Panc1 (cell line): ENCODE measurements at regions not wholly inside any gene's neighbourhood (a gene's known extent, or its start where the extent isn't known, plus 50 kb on each side); places are given as distances from the start of the nearest gene placed in this dataset.

Source experiments
- POLR2AphosphoS5 ChIP-seq: IDR thresholded peaks from 2 replicates; pipeline ENCODE4 v1.6.1; 2012; ENCODE audit warnings: mild to moderate bottlenecking, low read depth, low read length, moderate library complexity
- SIN3A ChIP-seq: IDR thresholded peaks from 2 replicates; pipeline ENCODE4 v1.6.1; 2012; ENCODE audit warnings: low read depth, mild to moderate bottlenecking, low read length, moderate library complexity, borderline replicate concordance; ENCODE audit not compliant: insufficient read depth
- TCF7L2 ChIP-seq: IDR thresholded peaks from 2 replicates; pipeline ENCODE4 v1.6.1; 2011; ENCODE audit warnings: mild to moderate bottlenecking, low read depth, low read length, inconsistent platforms
- TF ChIP-seq, protein P1 (sequence below): fragments of 450-650 bp; IDR thresholded peaks from 2 replicates; pipeline ENCODE4 v1.5.1; 2017; ENCODE audit warnings: mild to moderate bottlenecking
- TF ChIP-seq, protein P2 (sequence below), 2 experiments: IDR thresholded peaks; 2 replicates each; pipeline ENCODE4 v1.6.1; 2011 to 2012; ENCODE audit warnings: low read depth in 2 of 2, control low read depth in 1 of 2, low read length in 1 of 2, mild to moderate bottlenecking in 1 of 2, moderate library complexity in 1 of 2; ENCODE audit not compliant: insufficient read depth in 1 of 2

- TF ChIP-seq, protein P1, sequence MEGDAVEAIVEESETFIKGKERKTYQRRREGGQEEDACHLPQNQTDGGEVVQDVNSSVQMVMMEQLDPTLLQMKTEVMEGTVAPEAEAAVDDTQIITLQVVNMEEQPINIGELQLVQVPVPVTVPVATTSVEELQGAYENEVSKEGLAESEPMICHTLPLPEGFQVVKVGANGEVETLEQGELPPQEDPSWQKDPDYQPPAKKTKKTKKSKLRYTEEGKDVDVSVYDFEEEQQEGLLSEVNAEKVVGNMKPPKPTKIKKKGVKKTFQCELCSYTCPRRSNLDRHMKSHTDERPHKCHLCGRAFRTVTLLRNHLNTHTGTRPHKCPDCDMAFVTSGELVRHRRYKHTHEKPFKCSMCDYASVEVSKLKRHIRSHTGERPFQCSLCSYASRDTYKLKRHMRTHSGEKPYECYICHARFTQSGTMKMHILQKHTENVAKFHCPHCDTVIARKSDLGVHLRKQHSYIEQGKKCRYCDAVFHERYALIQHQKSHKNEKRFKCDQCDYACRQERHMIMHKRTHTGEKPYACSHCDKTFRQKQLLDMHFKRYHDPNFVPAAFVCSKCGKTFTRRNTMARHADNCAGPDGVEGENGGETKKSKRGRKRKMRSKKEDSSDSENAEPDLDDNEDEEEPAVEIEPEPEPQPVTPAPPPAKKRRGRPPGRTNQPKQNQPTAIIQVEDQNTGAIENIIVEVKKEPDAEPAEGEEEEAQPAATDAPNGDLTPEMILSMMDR, result no peak
- TF ChIP-seq, protein P2, sequence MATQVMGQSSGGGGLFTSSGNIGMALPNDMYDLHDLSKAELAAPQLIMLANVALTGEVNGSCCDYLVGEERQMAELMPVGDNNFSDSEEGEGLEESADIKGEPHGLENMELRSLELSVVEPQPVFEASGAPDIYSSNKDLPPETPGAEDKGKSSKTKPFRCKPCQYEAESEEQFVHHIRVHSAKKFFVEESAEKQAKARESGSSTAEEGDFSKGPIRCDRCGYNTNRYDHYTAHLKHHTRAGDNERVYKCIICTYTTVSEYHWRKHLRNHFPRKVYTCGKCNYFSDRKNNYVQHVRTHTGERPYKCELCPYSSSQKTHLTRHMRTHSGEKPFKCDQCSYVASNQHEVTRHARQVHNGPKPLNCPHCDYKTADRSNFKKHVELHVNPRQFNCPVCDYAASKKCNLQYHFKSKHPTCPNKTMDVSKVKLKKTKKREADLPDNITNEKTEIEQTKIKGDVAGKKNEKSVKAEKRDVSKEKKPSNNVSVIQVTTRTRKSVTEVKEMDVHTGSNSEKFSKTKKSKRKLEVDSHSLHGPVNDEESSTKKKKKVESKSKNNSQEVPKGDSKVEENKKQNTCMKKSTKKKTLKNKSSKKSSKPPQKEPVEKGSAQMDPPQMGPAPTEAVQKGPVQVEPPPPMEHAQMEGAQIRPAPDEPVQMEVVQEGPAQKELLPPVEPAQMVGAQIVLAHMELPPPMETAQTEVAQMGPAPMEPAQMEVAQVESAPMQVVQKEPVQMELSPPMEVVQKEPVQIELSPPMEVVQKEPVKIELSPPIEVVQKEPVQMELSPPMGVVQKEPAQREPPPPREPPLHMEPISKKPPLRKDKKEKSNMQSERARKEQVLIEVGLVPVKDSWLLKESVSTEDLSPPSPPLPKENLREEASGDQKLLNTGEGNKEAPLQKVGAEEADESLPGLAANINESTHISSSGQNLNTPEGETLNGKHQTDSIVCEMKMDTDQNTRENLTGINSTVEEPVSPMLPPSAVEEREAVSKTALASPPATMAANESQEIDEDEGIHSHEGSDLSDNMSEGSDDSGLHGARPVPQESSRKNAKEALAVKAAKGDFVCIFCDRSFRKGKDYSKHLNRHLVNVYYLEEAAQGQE (IDR thresholded peaks at IDR 0.05; ENCODE audit: insufficient read depth in 1 of 2, low read depth in 2 of 2, low read length in 1 of 2), result no peak
- TF ChIP-seq TCF7L2 (no peak), POLR2AphosphoS5 (no peak), SIN3A (no peak)
Measured at GRCh38 chr10:129309565-129309964, 157.5 kb upstream of the MGMT start.
